Liver (tissue), 7 donors: ENCODE measurements at regions not wholly inside any gene's neighbourhood (a gene's known extent, or its start where the extent isn't known, plus 50 kb on each side); places are given as distances from the start of the nearest gene placed in this dataset.

Experiments used
- DNase-seq: peaks from one replicate; pipeline ENCODE4 v3.0.0-alpha.2; 2017; ENCODE audit warnings: low spot score
- H3K27ac ChIP-seq, 2 donors: one replicate each; pipeline ENCODE4 v1.7.0; 2013; ENCODE audit warnings: inconsistent platforms in 2 of 2, low read length in 2 of 2, control low read depth in 1 of 2, low read depth in 1 of 2, mild to moderate bottlenecking in 1 of 2
- H3K27me3 ChIP-seq, 4 donors: one replicate each; pipeline versions ENCODE4 v1.6.1 to v1.7.0; 2013; ENCODE audit warnings: low read length in 3 of 4, inconsistent platforms in 1 of 4, mild to moderate bottlenecking in 1 of 4, moderate library complexity in 1 of 4; ENCODE audit not compliant: control insufficient read depth in 4 of 4, insufficient read depth in 4 of 4
- H3K36me3 ChIP-seq, 4 donors: one replicate each; pipeline versions ENCODE4 v1.6.1 to v1.7.0; 2013; ENCODE audit warnings: low read length in 3 of 4, mild to moderate bottlenecking in 3 of 4, low read depth in 1 of 4, moderate library complexity in 1 of 4; ENCODE audit not compliant: control insufficient read depth in 4 of 4, insufficient read depth in 3 of 4
- H3K4me1 ChIP-seq, 4 donors: one replicate each; pipeline versions ENCODE4 v1.6.1 to v1.7.0; 2013; ENCODE audit warnings: low read length in 3 of 4, mild to moderate bottlenecking in 3 of 4, moderate library complexity in 1 of 4; ENCODE audit not compliant: control insufficient read depth in 4 of 4, insufficient read depth in 4 of 4
- H3K4me3 ChIP-seq, 3 donors: one replicate each; pipeline versions ENCODE4 v1.6.1 to v1.7.0; 2013; ENCODE audit warnings: low read length in 3 of 3, control low read depth in 1 of 3, low read depth in 1 of 3, mild to moderate bottlenecking in 1 of 3
- H3K9ac ChIP-seq, 2 donors: one replicate each; pipeline ENCODE4 v1.7.0; 2013; ENCODE audit warnings: low read length in 2 of 2, mild to moderate bottlenecking in 2 of 2, moderate library complexity in 2 of 2, control low read depth in 1 of 2, low read depth in 1 of 2
- H3K9me3 ChIP-seq, 4 donors: one replicate each; pipeline versions ENCODE4 v1.6.1 to v1.7.0; 2013; ENCODE audit warnings: low read length in 3 of 4; ENCODE audit not compliant: control insufficient read depth in 4 of 4
- EGR1 ChIP-seq, 2 donors: IDR thresholded peaks; 2 replicates each; pipeline ENCODE4 v1.6.1; 2016 to 2018; ENCODE audit warnings: antibody characterized with exemption in 2 of 2, low read depth in 2 of 2
- FOXA2 ChIP-seq: IDR thresholded peaks from 2 replicates; pipeline ENCODE4 v1.6.1; 2016; ENCODE audit warnings: antibody characterized with exemption
- GABPA ChIP-seq, 2 donors: IDR thresholded peaks in 1 of 2; conservative IDR thresholded peaks in 1 of 2; 2 replicates each; pipeline ENCODE4 v1.6.1; 2016; ENCODE audit warnings: antibody characterized with exemption in 2 of 2, mild to moderate bottlenecking in 1 of 2, moderate library complexity in 1 of 2
- JUND ChIP-seq, 2 donors: IDR thresholded peaks; 2 replicates each; pipeline ENCODE4 v1.6.1; 2016; ENCODE audit warnings: antibody characterized with exemption in 2 of 2
- NR2F2 ChIP-seq: IDR thresholded peaks from 2 replicates; pipeline ENCODE4 v1.6.1; 2016; ENCODE audit warnings: antibody characterized with exemption
- RAD21 ChIP-seq, 2 donors: IDR thresholded peaks; 2 replicates each; pipeline ENCODE4 v1.6.1; 2016; ENCODE audit warnings: antibody characterized with exemption in 2 of 2, mild to moderate bottlenecking in 2 of 2
- RXRA ChIP-seq, 2 donors: IDR thresholded peaks; 2 replicates each; pipeline ENCODE4 v1.6.1; 2017 to 2018; ENCODE audit warnings: antibody characterized with exemption in 2 of 2, mild to moderate bottlenecking in 1 of 2
- SP1 ChIP-seq: IDR thresholded peaks from 2 replicates; pipeline ENCODE4 v1.6.1; 2018; ENCODE audit warnings: antibody characterized with exemption, mild to moderate bottlenecking
- TAF1 ChIP-seq: conservative IDR thresholded peaks from 2 replicates; pipeline ENCODE4 v1.6.1; 2016; ENCODE audit warnings: antibody characterized with exemption, mild to moderate bottlenecking
- YY1 ChIP-seq: IDR thresholded peaks from 2 replicates; pipeline ENCODE4 v1.6.1; 2016; ENCODE audit warnings: antibody characterized with exemption, mild to moderate bottlenecking
- WGBS: extraction: QIAGEN DNeasy Blood & Tissue Kit; methylation state at CpG from one replicate; pipeline ENCODE4 v1.1.7; 2013; 5-methylcytosine and 5-hydroxymethylcytosine counted together
- TF ChIP-seq, protein P1 (sequence below): IDR thresholded peaks from 2 replicates; pipeline ENCODE4 v1.6.1; 2016; ENCODE audit warnings: antibody characterized with exemption
- TF ChIP-seq, protein P2 (sequence below): IDR thresholded peaks from 2 replicates; pipeline ENCODE4 v1.6.1; 2016; ENCODE audit warnings: antibody characterized with exemption
- TF ChIP-seq, protein P3 (sequence below): IDR thresholded peaks from 2 replicates; pipeline ENCODE4 v1.6.1; 2016; ENCODE audit warnings: antibody characterized with exemption
- TF ChIP-seq, protein P4 (sequence below): IDR thresholded peaks from 2 replicates; pipeline ENCODE4 v1.6.1; 2016; ENCODE audit warnings: antibody characterized with exemption, mild to moderate bottlenecking
- donor health status: healthy.
- donor health status: healthy.
- donor health status: healthy.
- donor health status: healthy.

DNA sequence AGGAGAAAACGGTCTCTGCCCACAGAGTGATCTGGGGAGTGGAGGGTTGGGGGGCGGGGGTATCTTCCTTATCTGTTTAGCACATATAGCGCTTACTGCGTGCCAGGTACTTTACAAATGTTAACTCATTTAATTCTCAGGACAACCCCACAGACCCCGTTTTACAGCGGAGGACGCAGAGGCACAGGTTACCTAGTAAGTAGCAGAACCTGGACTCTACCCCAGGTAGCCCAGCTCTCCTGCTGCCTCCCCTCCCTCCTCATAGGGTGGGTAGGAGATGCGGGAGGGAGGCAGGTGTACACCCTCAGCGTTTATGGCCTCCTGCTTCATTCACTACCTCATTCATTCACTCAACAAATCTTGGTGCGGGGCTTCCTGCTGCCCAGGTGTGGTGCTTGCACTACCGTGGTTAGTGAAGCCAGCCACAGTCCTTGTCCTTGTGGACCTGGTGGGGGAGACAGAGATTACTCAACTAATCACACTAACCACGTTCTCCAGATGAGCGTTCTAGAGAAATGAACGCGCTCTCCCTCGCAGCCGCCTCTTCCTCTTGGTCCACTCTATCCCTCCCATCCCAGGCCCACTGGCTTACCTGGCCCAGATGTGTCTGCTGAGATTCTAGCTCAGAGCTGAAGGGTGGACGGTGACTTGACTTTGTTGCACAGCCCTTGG is 102.0 kb downstream of the IER5 start:
- Histone ChIP-seq H3K9me3 (no peaks in the 10 kb centered on the region), H3K9ac (no peak overlapping the region), H3K4me3 (no peak overlapping the region), H3K4me1 (peaks cover 0 to 8% (median 1%) of the 10 kb centered on the region in 4 donors), H3K36me3 (no peaks in the 10 kb centered on the region), H3K27ac (no peak overlapping the region), H3K27me3 (no peaks in the 10 kb centered on the region)
- 61% methylated on average over 18 of the region's 18 CpGs for WGBS
- DNase-seq, result no peak
- no peak for TF ChIP-seq YY1
- no peak for TF ChIP-seq GABPA (IDR thresholded peaks at IDR 0.05 in 1 of 2, conservative IDR thresholded peaks at IDR 0.05 in 1 of 2)
- TF ChIP-seq RAD21 (IDR thresholded peaks at IDR 0.05), result no peak

DNA sequence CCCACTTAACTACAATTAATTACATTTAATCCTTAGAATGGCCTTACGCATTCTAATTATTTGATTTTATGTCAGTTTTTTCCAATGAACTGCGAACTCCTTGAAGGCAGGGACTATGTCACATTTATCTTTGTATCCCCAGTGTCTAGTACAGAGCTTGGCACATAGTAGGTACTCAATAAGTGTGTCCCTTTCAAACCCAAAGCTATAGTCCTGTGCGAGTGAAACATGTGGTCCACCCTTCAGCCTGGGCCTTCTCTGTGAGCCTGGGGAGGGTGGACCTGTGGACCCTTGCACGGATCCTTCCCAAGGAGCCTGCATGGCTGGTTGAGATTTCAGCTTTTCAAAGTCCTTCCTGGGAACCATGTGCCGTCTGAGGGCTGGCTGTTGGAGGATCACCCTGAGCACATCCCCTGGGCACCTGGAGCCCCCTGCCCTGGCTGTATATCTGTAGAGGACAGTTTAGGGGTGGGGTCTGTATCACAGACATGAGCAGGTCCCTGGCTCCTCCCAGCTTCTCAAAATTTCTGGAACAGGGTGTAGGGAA is 103.1 kb downstream of the IER5 start:
- Histone ChIP-seq H3K36me3 (no peaks in the 10 kb centered on the region), H3K27me3 (no peaks in the 10 kb centered on the region), H3K4me1 (peaks cover 0 to 8% (median 1%) of the 10 kb centered on the region in 4 donors), H3K27ac (no peak overlapping the region), H3K9me3 (no peaks in the 10 kb centered on the region), H3K4me3 (no peak overlapping the region), H3K9ac (no peak overlapping the region)
- TF ChIP-seq GABPA (IDR thresholded peaks at IDR 0.05 in 1 of 2, conservative IDR thresholded peaks at IDR 0.05 in 1 of 2) (no peak), FOXA2 (no peak), TAF1 (no peak), SP1 (no peak), JUND (IDR thresholded peaks at IDR 0.05) (no peak), NR2F2 (no peak)
- TF ChIP-seq, protein P1, sequence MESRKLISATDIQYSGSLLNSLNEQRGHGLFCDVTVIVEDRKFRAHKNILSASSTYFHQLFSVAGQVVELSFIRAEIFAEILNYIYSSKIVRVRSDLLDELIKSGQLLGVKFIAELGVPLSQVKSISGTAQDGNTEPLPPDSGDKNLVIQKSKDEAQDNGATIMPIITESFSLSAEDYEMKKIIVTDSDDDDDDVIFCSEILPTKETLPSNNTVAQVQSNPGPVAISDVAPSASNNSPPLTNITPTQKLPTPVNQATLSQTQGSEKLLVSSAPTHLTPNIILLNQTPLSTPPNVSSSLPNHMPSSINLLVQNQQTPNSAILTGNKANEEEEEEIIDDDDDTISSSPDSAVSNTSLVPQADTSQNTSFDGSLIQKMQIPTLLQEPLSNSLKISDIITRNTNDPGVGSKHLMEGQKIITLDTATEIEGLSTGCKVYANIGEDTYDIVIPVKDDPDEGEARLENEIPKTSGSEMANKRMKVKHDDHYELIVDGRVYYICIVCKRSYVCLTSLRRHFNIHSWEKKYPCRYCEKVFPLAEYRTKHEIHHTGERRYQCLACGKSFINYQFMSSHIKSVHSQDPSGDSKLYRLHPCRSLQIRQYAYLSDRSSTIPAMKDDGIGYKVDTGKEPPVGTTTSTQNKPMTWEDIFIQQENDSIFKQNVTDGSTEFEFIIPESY, result no peak
- TF ChIP-seq, protein P2, sequence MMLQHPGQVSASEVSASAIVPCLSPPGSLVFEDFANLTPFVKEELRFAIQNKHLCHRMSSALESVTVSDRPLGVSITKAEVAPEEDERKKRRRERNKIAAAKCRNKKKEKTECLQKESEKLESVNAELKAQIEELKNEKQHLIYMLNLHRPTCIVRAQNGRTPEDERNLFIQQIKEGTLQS, result no peak
- TF ChIP-seq, protein P3, sequence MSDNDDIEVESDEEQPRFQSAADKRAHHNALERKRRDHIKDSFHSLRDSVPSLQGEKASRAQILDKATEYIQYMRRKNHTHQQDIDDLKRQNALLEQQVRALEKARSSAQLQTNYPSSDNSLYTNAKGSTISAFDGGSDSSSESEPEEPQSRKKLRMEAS, result no peak
- 93% methylated on average over 5 of the region's 5 CpGs for WGBS
- DNase-seq, result no peak

DNA sequence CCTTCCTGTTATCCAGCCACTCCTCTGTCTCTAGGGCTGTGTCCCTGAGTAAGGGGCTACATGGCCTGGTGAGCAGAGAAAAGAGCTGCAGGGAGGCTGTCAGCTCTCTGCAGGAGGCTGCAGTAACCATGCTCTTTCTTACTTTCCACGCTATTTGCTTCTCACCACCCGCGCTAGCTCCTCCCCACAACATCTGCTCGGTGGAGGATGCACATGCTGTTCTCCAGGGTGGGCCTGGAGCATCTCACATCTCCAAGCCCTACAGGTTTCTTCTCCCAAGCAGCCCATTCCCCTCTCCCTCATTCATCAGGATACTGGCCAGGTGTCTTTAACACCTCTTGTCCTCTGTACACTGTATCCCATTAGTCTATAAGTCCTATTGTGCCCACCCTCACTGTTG is 103.8 kb downstream of the IER5 start:
- Histone ChIP-seq H3K27ac (no peak overlapping the region), H3K9ac (no peak overlapping the region), H3K4me3 (no peak overlapping the region), H3K4me1 (peaks cover 0 to 8% (median 1%) of the 10 kb centered on the region in 4 donors), H3K27me3 (no peaks in the 10 kb centered on the region), H3K36me3 (no peaks in the 10 kb centered on the region), H3K9me3 (no peaks in the 10 kb centered on the region)
- TF ChIP-seq, protein P1, result no peak
- TF ChIP-seq, protein P3, result no peak
- TF ChIP-seq EGR1 (IDR thresholded peaks at IDR 0.05; ENCODE audit: low read depth in 2 of 2) (no peak), RAD21 (IDR thresholded peaks at IDR 0.05) (no peak), NR2F2 (no peak), RXRA (IDR thresholded peaks at IDR 0.05) (no peak)
- TF ChIP-seq, protein P4, sequence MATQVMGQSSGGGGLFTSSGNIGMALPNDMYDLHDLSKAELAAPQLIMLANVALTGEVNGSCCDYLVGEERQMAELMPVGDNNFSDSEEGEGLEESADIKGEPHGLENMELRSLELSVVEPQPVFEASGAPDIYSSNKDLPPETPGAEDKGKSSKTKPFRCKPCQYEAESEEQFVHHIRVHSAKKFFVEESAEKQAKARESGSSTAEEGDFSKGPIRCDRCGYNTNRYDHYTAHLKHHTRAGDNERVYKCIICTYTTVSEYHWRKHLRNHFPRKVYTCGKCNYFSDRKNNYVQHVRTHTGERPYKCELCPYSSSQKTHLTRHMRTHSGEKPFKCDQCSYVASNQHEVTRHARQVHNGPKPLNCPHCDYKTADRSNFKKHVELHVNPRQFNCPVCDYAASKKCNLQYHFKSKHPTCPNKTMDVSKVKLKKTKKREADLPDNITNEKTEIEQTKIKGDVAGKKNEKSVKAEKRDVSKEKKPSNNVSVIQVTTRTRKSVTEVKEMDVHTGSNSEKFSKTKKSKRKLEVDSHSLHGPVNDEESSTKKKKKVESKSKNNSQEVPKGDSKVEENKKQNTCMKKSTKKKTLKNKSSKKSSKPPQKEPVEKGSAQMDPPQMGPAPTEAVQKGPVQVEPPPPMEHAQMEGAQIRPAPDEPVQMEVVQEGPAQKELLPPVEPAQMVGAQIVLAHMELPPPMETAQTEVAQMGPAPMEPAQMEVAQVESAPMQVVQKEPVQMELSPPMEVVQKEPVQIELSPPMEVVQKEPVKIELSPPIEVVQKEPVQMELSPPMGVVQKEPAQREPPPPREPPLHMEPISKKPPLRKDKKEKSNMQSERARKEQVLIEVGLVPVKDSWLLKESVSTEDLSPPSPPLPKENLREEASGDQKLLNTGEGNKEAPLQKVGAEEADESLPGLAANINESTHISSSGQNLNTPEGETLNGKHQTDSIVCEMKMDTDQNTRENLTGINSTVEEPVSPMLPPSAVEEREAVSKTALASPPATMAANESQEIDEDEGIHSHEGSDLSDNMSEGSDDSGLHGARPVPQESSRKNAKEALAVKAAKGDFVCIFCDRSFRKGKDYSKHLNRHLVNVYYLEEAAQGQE, result no peak
- no peak for DNase-seq
- 80% methylated on average over 4 of the region's 4 CpGs for WGBS
